ENCODE measurements at regions not wholly inside any gene's neighbourhood (a gene's known extent, or its start where the extent isn't known, plus 50 kb on each side); places are given as distances from the start of the nearest gene placed in this dataset.

- no peaks in the 10 kb centered on the region for H3K4me1 ChIP-seq
- H3K4me3 ChIP-seq = no peak overlapping the region
- no peak for TF ChIP-seq CTCF (IDR thresholded peaks at IDR 0.05)
- intact Hi-C loops (cut with DNase I) = no loop called here
- WGBS, 3 donors = 86 to 90% (median 87%) methylated on average over 2 of the region's 2 CpGs
- no peaks in the 10 kb centered on the region for H3K9me3 ChIP-seq
- no peak for ATAC-seq
- no peak for DNase-seq
- H3K36me3 ChIP-seq (ENCODE audit: insufficient read depth in 1 of 2, low read depth in 1 of 2) = no peaks in the 10 kb centered on the region
- H3K27ac ChIP-seq = no peak overlapping the region
- no peaks in the 10 kb centered on the region for H3K27me3 ChIP-seq (ENCODE audit: insufficient read depth in 3 of 3, low read length in 2 of 3)
Measured at GRCh38 chr18:75538727-75539126, 111.2 kb upstream of the SMIM21 start.

- ATAC-seq (no peak), DNase-seq (no peak)
- WGBS, 3 donors = 50 to 54% (median 52%) methylated on average over 5 of the region's 5 CpGs
- Histone ChIP-seq H3K4me3 (no peak overlapping the region), H3K27ac (no peak overlapping the region), H3K27me3 (ENCODE audit: insufficient read depth in 3 of 3, low read length in 2 of 3) (peaks cover 0 to 15% (median 4%) of the 10 kb centered on the region in 3 donors), H3K4me1 (no peaks in the 10 kb centered on the region), H3K9me3 (no peaks in the 10 kb centered on the region), H3K36me3 (ENCODE audit: insufficient read depth in 1 of 2, low read depth in 1 of 2) (no peaks in the 10 kb centered on the region)
- no peak for TF ChIP-seq CTCF (IDR thresholded peaks at IDR 0.05)
- intact Hi-C loops (cut with DNase I) = no loop called here
Measured at GRCh38 chr18:75533950-75534349, 106.4 kb upstream of the SMIM21 start.

DNA sequence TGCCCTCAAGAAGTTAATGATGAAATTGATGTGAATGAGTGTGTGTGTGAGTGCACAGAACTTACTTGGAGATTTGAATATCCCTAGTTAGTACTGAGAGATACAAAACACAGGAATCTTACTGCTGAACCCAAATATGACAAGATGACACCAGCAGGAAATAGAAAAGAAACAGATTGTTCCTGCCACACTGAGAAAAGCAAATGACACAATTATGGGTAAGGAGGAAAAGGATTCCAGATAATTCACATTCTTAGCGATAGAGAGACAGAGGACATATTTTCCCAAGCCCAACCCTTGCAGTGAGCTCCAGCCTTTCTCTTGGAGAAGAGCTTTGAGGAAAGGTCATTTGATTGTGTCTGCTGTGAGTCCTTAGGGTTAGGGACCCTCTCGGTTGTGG lies 105.7 kb upstream of the SMIM21 start:
- H3K4me3 ChIP-seq = no peak overlapping the region
- intact Hi-C loops (cut with DNase I) = no loop called here
- no peak for TF ChIP-seq CTCF (IDR thresholded peaks at IDR 0.05)
- H3K9me3 ChIP-seq = no peaks in the 10 kb centered on the region
- ATAC-seq (no peak), DNase-seq (no peak)
- H3K4me1 ChIP-seq = no peaks in the 10 kb centered on the region
- H3K36me3 ChIP-seq (ENCODE audit: insufficient read depth in 1 of 2, low read depth in 1 of 2) = no peaks in the 10 kb centered on the region
- H3K27ac ChIP-seq = no peak overlapping the region
- 63 to 81% (median 68%) methylated on average over 2 of the region's 2 CpGs for WGBS, 3 donors
- H3K27me3 ChIP-seq (ENCODE audit: insufficient read depth in 3 of 3, low read length in 2 of 3) = peaks cover 0 to 15% (median 4%) of the 10 kb centered on the region in 3 donors

GRCh38 chr18:75531851-75532459 lies 104.5 kb upstream of the SMIM21 start:
- DNase-seq (no peak), ATAC-seq (no peak)
- Histone ChIP-seq H3K9me3 (no peaks in the 10 kb centered on the region), H3K27ac (no peak overlapping the region), H3K27me3 (ENCODE audit: insufficient read depth in 3 of 3, low read length in 2 of 3) (peaks cover 0 to 15% (median 4%) of the 10 kb centered on the region in 3 donors), H3K4me1 (no peaks in the 10 kb centered on the region), H3K4me3 (no peak overlapping the region), H3K36me3 (ENCODE audit: insufficient read depth in 1 of 2, low read depth in 1 of 2) (no peaks in the 10 kb centered on the region)
- WGBS, 3 donors = 66 to 70% (median 68%) methylated on average over 13 of the region's 13 CpGs
- intact Hi-C loops (cut with DNase I) = no loop called here
- no peak for TF ChIP-seq CTCF (IDR thresholded peaks at IDR 0.05)

All from psoas muscle (tissue), 7 donors.